Stimulated activated naive CD8-positive, alpha-beta T cell treated with anti-CD3 and anti-CD28 coated beads, Interleukin-15, Interleukin-2, amounts not matched to agents 100 ng/mL and 50 ng/mL, for 24 hours (primary cell): ENCODE measurements at regions not wholly inside any gene's neighbourhood (a gene's known extent, or its start where the extent isn't known, plus 50 kb on each side); places are given as distances from the start of the nearest gene placed in this dataset.
"Not testable (repeated sequence)": the region's sequence is repeated elsewhere in the genome, so short reads cannot be mapped to it uniquely, and the experiment has no call there.

Experiments
- H3K27ac Mint-ChIP-seq: one replicate; pipeline ENCODE4 v1.8.0; 2021; ENCODE audit warnings: mild to moderate bottlenecking, mixed read lengths
- H3K27me3 Mint-ChIP-seq: one replicate; pipeline ENCODE4 v1.8.0; 2021; ENCODE audit warnings: mixed read lengths
- H3K36me3 Mint-ChIP-seq: one replicate; pipeline ENCODE4 v1.8.0; 2021; ENCODE audit warnings: low read depth, mixed read lengths
- H3K4me1 Mint-ChIP-seq: one replicate; pipeline ENCODE4 v1.8.0; 2021; ENCODE audit warnings: low read depth, mixed read lengths
- H3K4me3 Mint-ChIP-seq: one replicate; pipeline ENCODE4 v1.8.0; 2021; ENCODE audit warnings: mild to moderate bottlenecking, mixed read lengths
- H3K9me3 Mint-ChIP-seq: one replicate; pipeline ENCODE4 v1.8.0; 2021; ENCODE audit warnings: mixed read lengths

DNA sequence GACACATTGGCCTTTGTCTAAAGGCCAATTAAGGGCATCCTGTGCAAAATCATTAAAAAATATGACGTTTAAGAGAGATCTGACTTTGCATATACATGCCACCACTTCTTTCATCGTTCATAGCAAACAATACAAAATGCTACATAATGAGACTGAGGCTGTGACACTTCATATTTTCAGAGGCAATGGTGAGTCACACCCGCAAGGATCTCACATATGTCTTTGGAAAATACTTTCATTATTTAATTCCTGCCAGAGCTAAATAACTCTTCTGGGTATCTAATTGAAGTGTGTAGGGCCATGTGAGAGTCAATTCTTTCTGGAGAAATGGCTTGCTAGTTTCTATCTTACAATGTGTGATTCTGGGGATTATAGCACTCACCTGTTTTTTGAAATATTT, 222.8 kb upstream of the NLGN4Y start:
- Mint-ChIP-seq H3K4me1 (peaks cover 21% of the 10 kb centered on the region), H3K4me3 (no peak overlapping the region), H3K27ac (no peak overlapping the region), H3K9me3 (no peaks in the 10 kb centered on the region), H3K27me3 (no peaks in the 10 kb centered on the region), H3K36me3 (no peaks in the 10 kb centered on the region)

DNA sequence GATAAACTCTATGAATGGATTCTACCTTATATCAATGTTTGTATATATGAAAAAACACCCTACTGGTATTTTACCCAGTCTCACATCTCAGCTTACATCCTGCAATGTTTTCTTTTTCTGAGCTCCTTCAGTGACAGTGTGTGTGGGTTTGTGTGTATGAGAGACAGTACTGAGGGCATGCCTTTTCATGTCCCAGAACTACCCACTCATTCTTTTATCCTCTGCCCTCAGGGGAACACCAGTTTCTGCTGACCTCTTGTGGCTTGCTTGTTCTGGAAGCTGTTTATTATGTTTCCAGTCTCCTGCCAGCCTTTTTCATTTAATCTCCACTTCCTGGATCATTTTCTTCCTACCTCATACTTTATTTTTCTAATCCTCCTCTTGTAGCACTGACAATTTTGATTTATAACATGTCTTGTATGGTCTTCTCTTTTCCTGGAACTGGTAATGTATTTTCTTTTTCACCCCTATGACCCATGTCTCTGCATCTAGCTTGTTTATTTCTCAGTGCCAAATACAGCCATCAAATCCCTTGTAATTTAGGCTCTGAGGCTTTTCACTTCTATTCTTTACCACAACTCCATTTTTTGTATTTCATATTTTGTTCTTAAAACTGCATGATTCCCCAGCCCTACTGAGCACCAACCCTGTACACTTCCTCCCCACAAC, 195.5 kb upstream of the NLGN4Y start:
- H3K36me3 Mint-ChIP-seq, result no peaks in the 10 kb centered on the region
- no peak overlapping the region for H3K4me3 Mint-ChIP-seq
- no peaks in the 10 kb centered on the region for H3K9me3 Mint-ChIP-seq
- H3K27ac Mint-ChIP-seq, result no peak overlapping the region
- H3K4me1 Mint-ChIP-seq, result peaks cover 23% of the 10 kb centered on the region
- H3K27me3 Mint-ChIP-seq, result no peaks in the 10 kb centered on the region

DNA sequence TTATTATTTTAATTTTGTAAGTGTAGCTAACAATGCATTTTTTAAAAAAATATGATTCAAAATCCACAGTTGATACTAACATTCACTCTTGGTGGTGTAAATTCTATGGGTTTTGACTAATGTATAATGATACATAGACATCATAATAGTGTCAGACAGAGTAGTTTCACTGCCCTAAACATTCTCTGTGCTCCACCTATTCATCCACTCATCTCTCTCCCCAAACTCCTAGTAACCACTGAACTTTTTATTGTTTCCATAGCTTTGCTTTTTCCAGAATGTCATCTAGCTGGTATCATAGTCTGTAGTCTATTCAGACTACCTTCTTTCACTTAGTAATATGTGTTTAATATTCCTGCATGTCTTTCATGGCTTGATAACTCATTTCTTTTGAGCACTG, 194.0 kb upstream of the NLGN4Y start:
- Mint-ChIP-seq H3K9me3 (no peaks in the 10 kb centered on the region), H3K27me3 (no peaks in the 10 kb centered on the region)

DNA sequence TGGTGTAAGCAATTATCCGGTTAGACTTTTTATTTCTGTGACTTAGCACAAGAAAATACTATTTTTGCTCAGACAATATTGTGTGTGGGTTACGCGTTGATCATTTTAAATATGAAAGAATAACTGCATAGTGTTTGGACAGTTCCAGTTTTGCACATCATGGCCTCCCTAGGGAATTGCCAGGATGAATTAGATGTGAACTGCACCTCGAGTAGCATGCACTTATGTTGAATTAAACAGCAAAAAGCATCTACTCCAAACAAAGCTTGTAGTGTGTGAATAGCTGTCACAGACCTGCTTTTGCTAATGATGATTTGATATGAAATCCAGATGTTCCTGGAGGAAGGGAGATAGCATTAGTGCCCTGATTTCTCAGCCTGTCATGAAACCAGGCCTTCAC, 184.8 kb upstream of the NLGN4Y start:
- peaks cover 3% of the 10 kb centered on the region for H3K9me3 Mint-ChIP-seq
- H3K36me3 Mint-ChIP-seq, result peaks cover 4% of the 10 kb centered on the region
- H3K27ac Mint-ChIP-seq, result peak overlapping the region; percentile 84
- H3K4me3 Mint-ChIP-seq, result no peak overlapping the region
- no peaks in the 10 kb centered on the region for H3K27me3 Mint-ChIP-seq
- H3K4me1 Mint-ChIP-seq, result peaks cover 70% of the 10 kb centered on the region

More for the DNA sequence above, 194.0 kb upstream of the NLGN4Y start:
- Mint-ChIP-seq H3K4me3 (no peak overlapping the region), H3K27ac (no peak overlapping the region), H3K36me3 (no peaks in the 10 kb centered on the region), H3K4me1 (peaks cover 23% of the 10 kb centered on the region)

DNA sequence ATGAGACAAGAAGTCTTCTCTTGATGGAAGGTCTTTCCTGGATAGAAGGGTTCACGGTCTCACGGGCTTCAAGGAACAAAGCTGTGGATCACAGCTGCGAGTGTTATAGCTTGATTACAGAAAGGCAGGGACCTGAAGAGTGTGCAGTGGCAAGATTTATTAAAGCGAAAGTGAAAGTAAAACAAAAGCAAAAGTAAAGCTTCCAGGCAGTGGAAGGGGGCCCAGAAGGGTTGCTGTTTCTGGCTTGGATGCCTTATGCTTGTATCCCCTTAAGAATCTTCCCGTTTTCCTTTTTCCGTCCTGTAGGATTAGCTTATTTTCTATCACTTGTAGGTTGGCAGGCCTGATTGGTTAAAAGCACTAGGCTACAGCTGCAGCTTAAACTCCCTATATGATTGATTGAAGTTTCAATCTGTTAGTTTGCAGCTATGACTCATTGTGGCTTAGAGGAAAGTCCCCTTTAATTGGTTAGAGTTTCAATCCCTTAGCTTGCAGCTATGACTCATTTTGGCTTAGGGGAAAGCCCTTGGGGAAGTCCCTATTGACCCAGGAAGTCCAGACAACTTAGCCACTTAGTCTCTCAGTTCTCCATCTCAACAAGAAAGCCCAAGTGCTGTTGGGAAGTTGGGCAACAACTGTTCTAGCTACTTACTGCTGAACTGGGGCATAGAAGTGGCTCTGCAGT, 183.7 kb upstream of the NLGN4Y start:
- Mint-ChIP-seq H3K27me3 (no peaks in the 10 kb centered on the region), H3K4me3 (peak overlapping the region; percentile 46), H3K9me3 (peaks cover 3% of the 10 kb centered on the region), H3K27ac (peak overlapping the region; percentile 85), H3K4me1 (peaks cover 78% of the 10 kb centered on the region), H3K36me3 (peaks cover 4% of the 10 kb centered on the region)

DNA sequence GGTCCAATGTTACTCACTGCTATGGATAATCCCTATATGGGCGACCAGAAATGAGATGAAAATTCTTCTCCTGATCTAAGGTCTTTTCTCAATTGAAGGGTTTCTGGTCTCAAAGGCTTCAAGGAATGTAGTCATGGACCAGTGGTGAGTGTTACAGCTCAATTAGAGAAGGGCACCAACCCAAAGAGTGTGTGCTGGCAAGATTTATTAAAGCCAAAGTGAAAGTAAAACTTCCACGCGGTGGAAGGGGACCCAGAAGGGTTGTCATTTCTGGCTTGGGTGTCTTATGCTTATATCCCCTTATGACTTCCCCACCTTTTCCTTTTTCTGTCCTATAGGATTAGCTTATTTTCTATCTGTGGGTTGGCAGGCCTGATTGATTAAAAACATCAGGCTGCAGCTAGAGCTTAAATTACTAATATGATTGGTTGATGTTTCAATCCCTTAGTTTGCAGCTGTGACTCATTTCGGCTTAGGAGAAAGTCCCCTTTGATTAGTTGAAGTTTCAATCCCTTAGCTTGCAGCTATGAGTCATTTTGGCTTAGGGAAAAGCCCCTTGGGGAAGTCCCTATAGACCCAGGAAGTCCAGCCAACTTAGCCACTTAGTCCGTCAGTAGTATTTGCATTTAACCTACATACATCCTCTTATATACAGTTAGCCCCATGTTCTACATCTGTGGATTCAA, 179.5 kb upstream of the NLGN4Y start:
- H3K4me3 Mint-ChIP-seq, result peak overlapping the region; percentile 62
- peak overlapping the region; percentile 82 for H3K27ac Mint-ChIP-seq
- peaks cover 76% of the 10 kb centered on the region for H3K4me1 Mint-ChIP-seq
- H3K27me3 Mint-ChIP-seq, result no peaks in the 10 kb centered on the region
- H3K9me3 Mint-ChIP-seq, result peaks cover 3% of the 10 kb centered on the region
- peaks cover 4% of the 10 kb centered on the region for H3K36me3 Mint-ChIP-seq

DNA sequence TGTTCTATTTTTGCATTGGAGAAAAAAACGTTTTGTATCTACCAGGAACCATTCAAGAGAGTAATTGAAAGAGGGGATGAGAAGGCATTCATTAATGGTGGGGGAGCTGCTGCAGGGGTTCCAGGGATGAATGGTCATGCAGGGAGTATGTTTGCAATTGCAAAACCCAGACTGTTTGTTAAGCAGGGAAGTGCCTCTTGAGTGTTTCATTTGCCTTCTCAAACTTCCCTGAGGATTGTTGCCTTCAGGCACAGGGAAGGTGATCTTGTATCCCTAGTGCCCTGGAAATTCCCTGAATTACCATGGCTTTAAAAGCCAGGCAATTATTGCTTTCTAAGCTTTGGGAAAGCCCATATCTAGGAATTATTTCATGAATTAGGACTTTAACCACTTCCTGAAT, 172.7 kb upstream of the NLGN4Y start:
- Mint-ChIP-seq H3K27ac (no peak overlapping the region), H3K4me1 (peaks cover 34% of the 10 kb centered on the region), H3K9me3 (peaks cover 9% of the 10 kb centered on the region), H3K27me3 (no peaks in the 10 kb centered on the region), H3K36me3 (no peaks in the 10 kb centered on the region), H3K4me3 (no peak overlapping the region)

DNA sequence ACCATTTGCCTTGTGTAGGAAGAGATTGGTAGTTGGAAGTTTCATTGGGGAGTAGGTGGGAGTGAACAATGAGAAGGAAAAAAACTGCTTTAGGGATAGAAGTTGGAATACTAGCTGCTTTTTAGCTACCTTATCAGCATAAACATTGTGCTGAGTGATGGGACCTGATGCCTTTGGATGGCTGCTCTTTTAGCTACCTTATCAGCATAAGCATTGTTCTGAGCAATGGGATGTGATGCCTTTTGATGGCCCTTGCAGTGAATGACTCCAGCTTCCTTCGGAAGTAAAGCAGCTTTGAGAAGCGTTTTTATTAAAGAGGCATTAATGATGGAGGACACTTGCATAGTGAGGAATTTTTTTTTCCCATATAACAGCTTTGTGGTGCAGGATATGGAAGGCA, 168.2 kb upstream of the NLGN4Y start:
- H3K4me1 Mint-ChIP-seq, result peaks cover 32% of the 10 kb centered on the region
- peaks cover 25% of the 10 kb centered on the region for H3K9me3 Mint-ChIP-seq
- no peak overlapping the region for H3K27ac Mint-ChIP-seq
- H3K36me3 Mint-ChIP-seq, result no peaks in the 10 kb centered on the region
- no peak overlapping the region for H3K4me3 Mint-ChIP-seq
- no peaks in the 10 kb centered on the region for H3K27me3 Mint-ChIP-seq

DNA sequence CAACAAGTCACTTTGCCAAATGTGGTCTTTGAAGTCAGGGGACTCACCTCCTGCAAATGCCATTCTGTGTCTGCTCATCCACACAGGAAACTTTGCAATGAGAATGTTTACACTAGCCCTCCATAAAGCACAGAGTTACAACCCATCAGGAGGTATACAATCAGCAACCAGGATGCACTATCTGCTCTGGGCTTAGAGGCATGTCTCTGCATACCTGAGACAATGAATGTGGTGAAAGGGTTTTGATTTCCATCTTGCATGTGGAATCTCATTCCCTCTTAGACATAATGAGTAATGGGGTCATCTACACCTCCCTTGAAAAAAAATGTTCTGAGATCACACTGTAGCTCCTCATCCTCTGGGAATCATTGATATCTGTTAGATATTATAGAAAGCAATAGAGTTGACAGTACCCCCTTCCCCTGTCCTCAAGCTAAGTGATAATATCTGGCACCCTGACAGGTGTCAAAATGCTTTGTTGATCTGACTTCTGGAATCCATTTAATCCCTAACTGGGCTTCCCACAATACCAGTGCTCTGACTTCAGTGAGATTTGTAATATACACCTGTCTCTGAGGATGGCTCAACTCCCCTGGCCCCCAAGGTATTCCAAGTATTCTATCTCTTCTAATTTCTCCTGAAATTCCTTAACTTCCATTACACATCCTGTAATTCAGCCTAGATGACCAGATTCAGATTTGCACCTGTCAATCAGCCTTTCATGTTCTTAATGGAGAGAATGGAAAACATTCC, 163.4 kb upstream of the NLGN4Y start:
- H3K36me3 Mint-ChIP-seq, result no peaks in the 10 kb centered on the region
- peaks cover 16% of the 10 kb centered on the region for H3K4me1 Mint-ChIP-seq
- peaks cover 22% of the 10 kb centered on the region for H3K9me3 Mint-ChIP-seq
- no peak overlapping the region for H3K4me3 Mint-ChIP-seq
- no peaks in the 10 kb centered on the region for H3K27me3 Mint-ChIP-seq
- H3K27ac Mint-ChIP-seq, result no peak overlapping the region

DNA sequence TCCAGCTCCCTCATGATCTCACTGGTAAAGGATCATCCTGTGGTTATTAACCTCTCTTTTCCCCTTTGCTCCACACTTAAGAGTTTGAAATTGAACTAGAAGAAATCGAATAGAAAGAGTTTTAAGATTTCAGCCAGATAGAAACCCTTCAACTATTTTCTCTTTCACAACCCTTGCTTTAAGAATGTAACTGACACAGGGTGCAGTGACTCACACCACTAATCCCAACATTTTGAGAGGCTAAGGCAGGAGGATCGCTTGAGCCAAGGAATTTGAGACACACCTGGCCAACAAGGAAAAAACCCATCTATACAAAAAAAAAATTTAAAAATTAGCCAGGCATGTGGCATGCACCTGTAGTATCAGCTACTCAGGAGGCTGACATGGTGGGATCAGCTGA, 150.7 kb upstream of the NLGN4Y start:
- Mint-ChIP-seq H3K9me3 (no peaks in the 10 kb centered on the region), H3K4me3 (no peak overlapping the region), H3K27ac (no peak overlapping the region), H3K27me3 (no peaks in the 10 kb centered on the region), H3K36me3 (no peaks in the 10 kb centered on the region), H3K4me1 (peaks cover 5% of the 10 kb centered on the region)

DNA sequence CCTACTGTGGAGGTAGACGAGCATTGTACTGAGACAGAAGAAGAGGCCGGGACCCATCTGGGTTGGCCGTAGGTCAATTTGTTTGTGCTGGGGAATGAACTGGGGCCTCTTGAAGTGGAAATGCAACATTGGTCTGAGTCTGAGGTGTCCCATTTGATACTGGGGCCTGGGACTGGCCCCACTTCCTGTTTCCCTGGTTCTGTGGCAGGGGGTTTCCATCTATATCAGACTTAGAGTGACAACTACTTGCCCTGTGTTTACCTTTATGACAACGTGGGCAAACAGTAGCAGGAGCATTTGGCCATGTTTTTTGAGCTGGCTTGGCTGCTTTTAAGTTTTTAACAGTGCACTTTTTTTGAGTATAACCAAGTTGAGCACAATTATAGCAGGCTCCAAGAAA, 146.1 kb upstream of the NLGN4Y start:
- Mint-ChIP-seq H3K27ac (no peak overlapping the region), H3K4me1 (peaks cover 5% of the 10 kb centered on the region)

DNA sequence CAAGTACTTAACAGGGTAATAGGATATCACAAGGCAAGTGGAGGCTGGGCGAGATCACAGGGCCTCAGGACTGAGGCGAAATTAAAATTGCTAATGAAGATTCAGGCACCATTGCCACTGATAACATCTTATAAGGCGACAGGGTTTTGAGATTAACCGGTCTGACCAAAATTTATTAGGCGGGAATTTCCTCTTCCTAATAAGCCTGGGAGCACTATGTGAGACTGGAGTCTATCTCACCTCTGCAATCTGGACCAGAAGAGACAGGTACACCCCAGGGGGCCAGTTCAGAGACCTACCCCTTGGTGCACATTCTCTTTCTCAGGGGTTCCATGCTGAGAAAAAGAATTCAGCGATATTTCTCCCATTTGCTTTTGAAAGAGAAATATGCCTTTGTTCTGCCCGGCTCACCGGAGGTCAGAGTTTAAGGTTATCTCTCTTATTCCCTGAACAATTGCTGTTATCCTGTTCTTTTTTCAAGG, 113.7 kb upstream of the NLGN4Y start:
- H3K4me3 Mint-ChIP-seq, H3K9me3 Mint-ChIP-seq, H3K27me3 Mint-ChIP-seq, H3K36me3 Mint-ChIP-seq, H3K27ac Mint-ChIP-seq, H3K4me1 Mint-ChIP-seq: not testable (repeated sequence)

More for the DNA sequence above, 146.1 kb upstream of the NLGN4Y start:
- Mint-ChIP-seq H3K9me3 (no peaks in the 10 kb centered on the region), H3K27me3 (no peaks in the 10 kb centered on the region), H3K4me3 (no peak overlapping the region), H3K36me3 (no peaks in the 10 kb centered on the region)

DNA sequence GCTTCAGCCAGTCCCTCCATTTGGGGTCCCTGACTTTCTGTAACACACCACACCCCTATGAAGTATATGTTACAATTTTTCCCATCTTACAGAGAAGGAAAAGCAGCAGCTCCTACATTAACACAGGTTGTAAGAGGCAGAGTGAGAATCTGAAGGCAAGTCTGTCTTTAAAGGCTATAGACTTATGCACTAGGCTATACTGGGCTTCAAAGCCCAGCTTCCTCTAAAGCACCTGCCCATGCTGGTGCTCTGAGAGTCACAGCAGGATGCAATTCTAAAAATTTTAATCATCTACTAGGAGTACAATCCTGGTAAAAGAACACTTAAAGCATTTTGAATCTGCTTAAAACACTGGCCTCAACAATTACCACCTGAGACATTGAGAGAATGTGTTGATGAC, 113.0 kb upstream of the NLGN4Y start:
- Mint-ChIP-seq H3K36me3 (no peaks in the 10 kb centered on the region), H3K9me3 (no peaks in the 10 kb centered on the region), H3K27ac (no peak overlapping the region), H3K4me1 (no peaks in the 10 kb centered on the region), H3K4me3 (no peak overlapping the region), H3K27me3 (no peaks in the 10 kb centered on the region)

DNA sequence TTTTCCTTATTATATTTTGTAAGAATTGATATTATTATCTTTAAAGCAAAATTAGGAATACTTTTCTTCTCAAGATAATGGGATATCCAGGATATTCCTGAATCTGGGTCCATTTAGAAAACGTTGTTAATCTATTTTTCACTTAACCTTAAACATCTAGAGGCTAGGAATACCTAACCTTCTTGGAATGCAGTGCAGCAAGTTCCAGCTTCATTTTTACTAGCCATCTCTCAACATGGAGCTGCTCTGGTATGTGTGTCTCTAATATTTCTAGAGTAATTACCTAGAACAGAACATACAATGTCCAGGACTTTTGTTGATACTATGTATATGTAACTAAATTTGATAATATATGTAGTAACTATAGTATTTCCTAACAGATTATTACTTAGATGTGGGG, 87.8 kb upstream of the NLGN4Y start:
- Mint-ChIP-seq H3K27me3 (no peaks in the 10 kb centered on the region), H3K27ac (no peak overlapping the region), H3K36me3 (no peaks in the 10 kb centered on the region), H3K4me3 (no peak overlapping the region), H3K9me3 (no peaks in the 10 kb centered on the region), H3K4me1 (no peaks in the 10 kb centered on the region)

DNA sequence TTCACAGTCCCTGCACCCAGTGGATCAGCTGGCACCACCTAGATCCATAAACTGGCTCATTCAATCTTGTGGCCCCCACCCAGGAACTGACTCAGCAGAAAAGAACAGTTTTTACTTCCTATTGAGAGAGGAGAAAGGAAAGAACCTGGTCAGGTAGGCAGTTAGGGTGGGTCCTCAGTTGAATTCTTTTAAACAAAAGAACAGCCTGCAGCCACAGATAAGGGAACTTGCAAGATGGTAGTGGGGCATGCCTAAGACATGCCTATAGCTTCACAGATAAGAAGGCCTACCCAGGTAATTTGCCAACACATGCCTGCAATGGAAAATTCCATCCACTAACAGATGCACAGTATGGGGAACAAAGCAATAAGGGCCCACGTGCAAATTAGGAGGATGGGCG, 86.7 kb upstream of the NLGN4Y start:
- Mint-ChIP-seq H3K9me3 (peaks cover 2% of the 10 kb centered on the region), H3K27ac (no peak overlapping the region), H3K4me1 (no peaks in the 10 kb centered on the region), H3K4me3 (no peak overlapping the region), H3K36me3 (no peaks in the 10 kb centered on the region), H3K27me3 (no peaks in the 10 kb centered on the region)
